Epithelial cell of esophagus (primary cell): ENCODE measurements at regions not wholly inside any gene's neighbourhood (a gene's known extent, or its start where the extent isn't known, plus 50 kb on each side); places are given as distances from the start of the nearest gene placed in this dataset.

Source experiments
- DNase-seq: peaks from one replicate; pipeline ENCODE4 v3.0.0; 2010; ENCODE audit warnings: low read depth
- H3K4me3 ChIP-seq: 2 replicates; pipeline ENCODE4 v1.5.1; 2011; ENCODE audit warnings: mild to moderate bottlenecking, low read length, control low read depth
- TF ChIP-seq, protein P1 (sequence below): IDR thresholded peaks from 2 replicates; pipeline ENCODE4 v1.5.1; 2011; ENCODE audit warnings: low read depth, mild to moderate bottlenecking, low read length, control low read depth, inconsistent platforms; ENCODE audit not compliant: insufficient read depth; ENCODE audit errors: missing control alignments

DNA sequence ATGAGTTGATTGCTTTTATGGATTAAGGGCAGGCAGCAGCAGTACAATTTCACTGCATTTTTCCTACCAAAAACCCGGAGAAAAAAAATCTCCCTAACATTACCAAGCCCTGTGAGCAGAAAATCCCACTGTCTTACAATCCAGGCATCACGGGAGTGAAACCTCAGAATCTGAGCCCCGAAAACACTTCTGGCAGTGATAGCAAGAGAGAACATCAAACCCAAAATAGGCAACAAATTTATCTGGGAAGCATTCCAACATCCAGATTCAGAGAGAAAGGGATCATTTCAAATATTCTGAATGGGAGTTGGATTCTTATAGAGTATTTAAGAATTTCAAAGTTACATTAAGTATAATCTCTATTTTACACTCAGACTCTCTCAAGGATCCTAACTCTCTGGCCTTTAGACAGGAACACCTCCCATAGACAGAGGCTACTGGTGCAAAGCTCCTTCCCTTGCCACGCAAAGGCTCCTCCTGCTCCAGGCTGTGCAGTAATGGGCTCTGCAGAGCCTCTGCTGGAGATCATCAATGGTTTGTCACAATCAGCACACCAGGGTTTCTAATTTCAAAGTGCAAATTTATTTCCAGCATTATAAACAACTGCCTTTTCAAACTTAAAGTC lies 256.9 kb downstream of the PARM1 start:
- TF ChIP-seq, protein P1, sequence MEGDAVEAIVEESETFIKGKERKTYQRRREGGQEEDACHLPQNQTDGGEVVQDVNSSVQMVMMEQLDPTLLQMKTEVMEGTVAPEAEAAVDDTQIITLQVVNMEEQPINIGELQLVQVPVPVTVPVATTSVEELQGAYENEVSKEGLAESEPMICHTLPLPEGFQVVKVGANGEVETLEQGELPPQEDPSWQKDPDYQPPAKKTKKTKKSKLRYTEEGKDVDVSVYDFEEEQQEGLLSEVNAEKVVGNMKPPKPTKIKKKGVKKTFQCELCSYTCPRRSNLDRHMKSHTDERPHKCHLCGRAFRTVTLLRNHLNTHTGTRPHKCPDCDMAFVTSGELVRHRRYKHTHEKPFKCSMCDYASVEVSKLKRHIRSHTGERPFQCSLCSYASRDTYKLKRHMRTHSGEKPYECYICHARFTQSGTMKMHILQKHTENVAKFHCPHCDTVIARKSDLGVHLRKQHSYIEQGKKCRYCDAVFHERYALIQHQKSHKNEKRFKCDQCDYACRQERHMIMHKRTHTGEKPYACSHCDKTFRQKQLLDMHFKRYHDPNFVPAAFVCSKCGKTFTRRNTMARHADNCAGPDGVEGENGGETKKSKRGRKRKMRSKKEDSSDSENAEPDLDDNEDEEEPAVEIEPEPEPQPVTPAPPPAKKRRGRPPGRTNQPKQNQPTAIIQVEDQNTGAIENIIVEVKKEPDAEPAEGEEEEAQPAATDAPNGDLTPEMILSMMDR, result no peak
- no peak for DNase-seq
- no peak overlapping the region for H3K4me3 ChIP-seq

DNA sequence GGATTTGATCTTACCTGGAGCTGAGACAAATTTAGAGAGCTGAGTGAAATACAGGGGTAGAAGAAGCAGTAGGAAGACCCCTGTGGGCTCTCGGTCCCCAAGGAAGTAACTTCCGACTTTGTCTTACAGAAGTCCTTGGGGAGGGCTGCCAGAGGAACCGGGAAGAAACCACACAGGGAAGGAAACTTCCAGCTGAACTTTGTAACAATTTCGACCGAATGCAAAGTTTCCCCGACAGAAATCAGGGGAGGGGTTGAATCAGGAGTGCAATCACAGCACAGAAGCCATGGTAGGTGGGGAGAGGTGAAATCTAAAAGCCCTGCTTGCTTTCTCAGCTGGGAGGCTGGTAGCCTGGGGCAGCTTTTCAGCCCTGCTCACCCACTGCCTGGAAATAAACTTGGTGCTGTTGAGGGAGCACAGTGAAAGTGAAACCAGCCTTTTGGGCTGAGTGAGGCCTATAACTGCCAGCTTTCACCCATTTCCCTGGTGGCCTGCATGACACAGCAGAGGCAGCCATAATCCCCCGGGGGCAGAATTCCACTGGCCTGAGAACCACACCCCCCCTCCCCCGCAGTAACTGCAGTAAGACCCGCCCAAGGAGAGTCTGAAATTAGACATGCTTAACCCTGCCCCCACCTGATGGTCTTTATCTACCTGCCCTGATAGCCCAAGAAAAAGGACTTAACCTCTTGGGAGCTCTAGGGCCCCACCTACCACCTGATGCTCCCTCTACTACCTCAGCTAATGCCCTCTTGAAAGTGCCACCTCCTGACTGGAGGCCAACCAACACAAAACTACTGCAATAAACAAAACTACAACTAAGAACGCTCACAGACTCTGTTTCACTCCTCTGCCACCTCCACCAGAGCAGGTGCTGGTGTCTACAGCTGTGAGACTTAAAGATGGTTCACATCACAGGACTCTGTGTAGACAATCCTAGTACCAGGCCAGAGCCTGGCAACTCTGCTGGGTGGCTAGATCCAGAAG lies 248.2 kb downstream of the PARM1 start:
- H3K4me3 ChIP-seq, result no peak overlapping the region
- TF ChIP-seq, protein P1, result no peak
- DNase-seq, result peak; percentile 22

DNA sequence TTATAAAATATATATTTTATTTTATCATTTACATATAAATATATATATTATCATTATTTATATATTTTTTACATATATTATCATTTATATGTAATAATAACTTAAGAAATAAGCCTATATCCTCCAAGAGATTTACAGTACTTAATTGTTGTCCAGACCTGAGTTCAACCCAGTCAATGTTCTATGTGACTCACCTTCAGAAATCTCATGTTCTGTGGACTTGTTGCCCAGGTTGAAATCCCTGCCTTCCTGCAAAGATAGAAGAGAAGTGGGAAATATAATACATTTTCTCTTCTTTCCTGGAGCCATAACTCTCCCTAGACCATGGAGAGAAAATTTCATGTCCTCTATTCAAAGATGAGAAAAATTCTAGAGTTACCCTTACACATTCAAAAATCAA lies 247.3 kb downstream of the PARM1 start:
- TF ChIP-seq, protein P1, result no peak
- H3K4me3 ChIP-seq, result no peak overlapping the region
- peak; percentile 11 for DNase-seq

DNA sequence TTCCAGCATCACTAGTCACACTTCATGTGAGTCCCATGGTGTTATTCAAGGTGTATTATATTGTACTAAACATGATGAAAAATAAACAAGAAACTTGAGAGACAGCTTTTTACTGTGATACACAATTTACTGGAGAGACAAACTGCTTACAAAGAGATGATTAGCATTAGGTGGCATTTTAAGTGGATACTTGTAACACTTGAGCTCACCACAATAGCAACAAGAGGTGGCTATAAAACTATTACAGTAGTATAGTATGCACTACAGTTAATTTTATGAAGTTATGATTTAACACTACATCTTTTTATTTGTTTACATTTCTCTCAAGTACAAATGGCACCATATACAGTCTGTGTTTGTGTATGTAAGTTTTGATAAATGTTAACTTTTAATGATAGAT lies 246.6 kb downstream of the PARM1 start:
- TF ChIP-seq, protein P1, result no peak
- no peak overlapping the region for H3K4me3 ChIP-seq
- DNase-seq, result no peak

DNA sequence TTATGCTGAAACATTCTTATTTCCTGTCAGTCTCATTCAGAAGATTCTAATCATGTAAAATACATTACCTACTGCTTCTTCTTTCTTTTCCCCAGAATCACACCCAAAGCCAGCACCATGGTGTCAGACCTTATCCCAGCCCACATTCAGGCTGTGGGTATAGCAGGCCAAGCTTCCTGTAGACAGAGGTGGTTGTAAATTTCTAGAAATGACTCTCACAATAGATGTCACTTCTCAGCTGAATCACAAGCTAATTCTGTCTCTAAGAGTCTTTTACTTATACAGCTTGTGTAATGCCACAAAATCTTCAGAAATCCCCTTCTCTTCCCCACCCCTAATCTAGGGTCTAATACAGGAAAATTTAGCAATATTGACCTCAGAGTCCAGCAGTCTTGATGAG lies 239.6 kb downstream of the PARM1 start:
- TF ChIP-seq, protein P1, result no peak
- no peak for DNase-seq
- H3K4me3 ChIP-seq, result no peak overlapping the region

DNA sequence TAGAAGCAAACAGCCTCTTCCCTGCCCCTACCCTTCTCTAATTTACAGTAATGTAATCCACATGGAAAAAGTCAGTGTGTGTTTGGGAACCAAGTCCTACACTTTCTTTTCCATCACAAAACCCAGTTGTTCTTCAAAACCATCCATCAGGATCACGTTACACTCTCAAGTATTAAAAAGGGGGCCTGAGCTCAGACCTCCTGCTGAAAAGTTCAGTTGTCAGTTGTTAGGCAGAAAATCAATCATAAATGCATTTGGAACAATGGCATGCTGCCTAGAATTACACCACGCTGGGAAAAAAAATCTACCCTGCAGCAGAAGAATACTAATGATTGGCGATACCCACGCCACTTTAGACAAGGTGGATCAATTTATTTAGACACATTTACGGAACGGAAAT lies 236.5 kb downstream of the PARM1 start:
- no peak for DNase-seq

More for the DNA sequence above, 236.5 kb downstream of the PARM1 start:
- TF ChIP-seq, protein P1, result no peak
- no peak overlapping the region for H3K4me3 ChIP-seq
